CD4-positive, alpha-beta T cell treated with Interleukin-6 for 4 hours (primary cell): ENCODE measurements at regions not wholly inside any gene's neighbourhood (a gene's known extent, or its start where the extent isn't known, plus 50 kb on each side); places are given as distances from the start of the nearest gene placed in this dataset.

Experiments used
- DNase-seq: peaks from one replicate; pipeline ENCODE4 v3.0.0-alpha.2; 2020; ENCODE audit warnings: mixed read lengths

- no peak for DNase-seq
These were observed 803.0 kb upstream of the ZNF608 start for GRCh38 chr5:125549322-125549911.

GRCh38 chr5:125550274-125550673, 803.8 kb upstream of the ZNF608 start:
- no peak for DNase-seq

- DNase-seq = no peak
These were observed 804.8 kb upstream of the ZNF608 start for GRCh38 chr5:125551246-125551645.

- DNase-seq = no peak
These were observed 805.4 kb upstream of the ZNF608 start for GRCh38 chr5:125551797-125552196.

- no peak for DNase-seq
These were observed 806.0 kb upstream of the ZNF608 start for GRCh38 chr5:125552486-125552885.

GRCh38 chr5:125554355-125554754, 807.9 kb upstream of the ZNF608 start:
- DNase-seq = no peak

GRCh38 chr5:125555591-125555990, 809.2 kb upstream of the ZNF608 start:
- no peak for DNase-seq

GRCh38 chr5:125558016-125558415, 811.6 kb upstream of the ZNF608 start:
- no peak for DNase-seq

- no peak for DNase-seq
These were observed 812.0 kb upstream of the ZNF608 start for GRCh38 chr5:125558466-125558865.

- no peak for DNase-seq
These were observed 812.9 kb upstream of the ZNF608 start for GRCh38 chr5:125559296-125559695.

- no peak for DNase-seq
These were observed 814.2 kb upstream of the ZNF608 start for GRCh38 chr5:125560476-125561225.

GRCh38 chr5:125564317-125564975, 818.0 kb upstream of the ZNF608 start:
- DNase-seq = no peak

- DNase-seq = no peak
These were observed 828.1 kb upstream of the ZNF608 start for GRCh38 chr5:125574491-125575044.

GRCh38 chr5:125575171-125575890, 828.9 kb upstream of the ZNF608 start:
- no peak for DNase-seq

GRCh38 chr5:125575891-125576505, 829.6 kb upstream of the ZNF608 start:
- no peak for DNase-seq

GRCh38 chr5:125576822-125577221, 830.4 kb upstream of the ZNF608 start:
- no peak for DNase-seq

GRCh38 chr5:125578551-125578950, 832.1 kb upstream of the ZNF608 start:
- no peak for DNase-seq

- DNase-seq = no peak
These were observed 832.7 kb upstream of the ZNF608 start for GRCh38 chr5:125579182-125579581.

GRCh38 chr5:125581311-125581710, 834.9 kb upstream of the ZNF608 start:
- DNase-seq = no peak

- no peak for DNase-seq
These were observed 835.9 kb upstream of the ZNF608 start for GRCh38 chr5:125582352-125582751.

GRCh38 chr5:125583321-125584139, 837.1 kb upstream of the ZNF608 start:
- DNase-seq = no peak

GRCh38 chr5:125584140-125584520, 837.7 kb upstream of the ZNF608 start:
- no peak for DNase-seq
